LNCAP (cell line): ENCODE measurements at regions not wholly inside any gene's neighbourhood (a gene's known extent, or its start where the extent isn't known, plus 50 kb on each side); places are given as distances from the start of the nearest gene placed in this dataset.

ENCODE experiments used
- CTCF ChIP-seq: fragments of 450-650 bp; IDR thresholded peaks from 2 replicates; pipeline ENCODE4 v1.5.1; 2017; ENCODE audit warnings: mild to moderate bottlenecking

DNA sequence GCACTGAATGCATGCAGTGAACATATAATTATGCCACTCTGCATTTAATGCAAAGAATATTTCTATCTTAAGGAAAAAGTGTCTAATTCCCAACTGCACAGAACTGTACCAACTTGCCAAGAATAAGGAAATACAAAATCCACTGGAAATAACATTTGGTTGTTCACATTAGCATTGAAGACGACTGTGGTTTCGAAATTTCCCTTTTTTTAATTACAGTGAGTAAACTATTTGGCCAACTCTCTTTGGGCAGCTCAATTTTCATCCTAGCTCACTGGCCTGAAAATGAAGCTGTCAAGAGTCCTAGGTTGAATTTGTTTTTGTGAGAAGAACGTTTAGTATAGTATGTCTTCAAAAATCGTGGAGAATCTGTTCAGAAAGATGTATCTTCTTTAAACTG lies 81.6 kb upstream of the MID1 start:
- TF ChIP-seq CTCF, result no peak

GRCh38 chrX:10707773-10708172 lies 87.4 kb upstream of the MID1 start:
- TF ChIP-seq CTCF, result no peak

DNA sequence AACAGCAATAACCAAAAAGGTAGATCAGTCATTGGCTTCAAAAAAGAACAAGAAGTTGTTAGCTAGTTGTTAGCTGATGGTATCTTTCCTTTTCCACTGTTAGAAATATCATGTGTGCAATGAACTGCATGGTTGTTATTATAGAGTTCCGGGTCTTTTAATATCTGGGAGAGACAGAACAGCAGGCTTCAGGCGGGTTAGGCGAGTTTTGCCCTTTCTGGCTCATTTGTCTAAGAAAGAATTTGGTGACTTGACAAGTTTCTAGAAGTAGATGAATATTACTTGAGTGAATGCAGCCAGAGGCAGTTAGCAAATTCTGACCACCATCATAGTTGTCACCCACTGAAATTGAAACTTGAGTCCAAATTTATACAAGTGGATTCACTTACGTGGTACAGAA lies 88.9 kb upstream of the MID1 start:
- no peak for TF ChIP-seq CTCF

GRCh38 chrX:10714531-10714930 lies 94.1 kb upstream of the MID1 start:
- no peak for TF ChIP-seq CTCF

DNA sequence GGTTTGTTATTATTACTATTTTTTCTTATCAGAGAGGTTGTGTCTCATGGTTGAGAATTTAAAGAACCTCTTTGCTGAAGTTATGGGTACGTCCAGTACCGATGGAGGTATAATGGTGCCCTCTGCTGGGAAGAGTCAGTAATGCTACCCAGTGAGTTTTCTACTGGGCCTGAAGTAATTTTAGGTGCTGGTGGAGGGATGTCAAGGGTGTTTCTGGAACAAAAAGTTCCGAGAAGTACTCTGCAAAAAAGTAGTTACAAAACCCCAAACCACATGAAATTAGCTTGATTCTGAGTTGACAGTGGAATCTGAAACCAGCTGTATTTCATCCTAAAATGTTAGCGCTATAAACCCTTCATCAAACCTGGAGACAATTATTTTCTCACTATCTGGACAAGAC lies 102.5 kb upstream of the MID1 start:
- TF ChIP-seq CTCF, result peak; percentile 51; the same call in 1 of the 2 replicates

DNA sequence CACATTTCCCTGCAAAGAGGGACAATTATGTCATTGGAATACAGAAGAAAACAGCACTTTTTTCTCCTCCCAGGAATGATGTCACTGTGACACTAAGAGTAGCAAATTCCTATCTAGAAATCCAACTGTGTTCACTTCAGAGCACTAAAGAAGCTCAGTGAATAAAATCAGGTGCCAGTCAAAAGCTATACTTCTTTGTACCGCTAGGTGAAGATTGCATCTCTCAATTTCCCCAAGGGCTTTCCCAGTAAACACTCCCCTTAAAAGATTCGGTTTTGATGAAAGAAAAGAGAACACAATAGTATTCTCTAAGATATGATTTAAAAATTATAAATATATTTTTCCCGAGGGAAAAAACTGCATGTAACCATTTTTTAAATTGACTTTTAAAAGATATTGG lies 104.7 kb upstream of the MID1 start:
- TF ChIP-seq CTCF, result peak; percentile 25; the same call in 1 of the 2 replicates

- no peak for TF ChIP-seq CTCF
Measured at GRCh38 chrX:10726647-10727046, 106.3 kb upstream of the MID1 start.

GRCh38 chrX:10728806-10729389 lies 108.5 kb upstream of the MID1 start:
- no peak for TF ChIP-seq CTCF
